Left renal pelvis (tissue), 4 donors: ENCODE measurements at regions not wholly inside any gene's neighbourhood (a gene's known extent, or its start where the extent isn't known, plus 50 kb on each side); places are given as distances from the start of the nearest gene placed in this dataset.
"Not testable (repeated sequence)": the region's sequence is repeated elsewhere in the genome, so short reads cannot be mapped to it uniquely, and the experiment has no call there.

Source experiments
- DNase-seq, 4 donors: peaks; one replicate each; pipeline ENCODE4 v3.0.0-alpha.2; 2013; ENCODE audit warnings: low read depth in 4 of 4, low spot score in 3 of 4

DNA sequence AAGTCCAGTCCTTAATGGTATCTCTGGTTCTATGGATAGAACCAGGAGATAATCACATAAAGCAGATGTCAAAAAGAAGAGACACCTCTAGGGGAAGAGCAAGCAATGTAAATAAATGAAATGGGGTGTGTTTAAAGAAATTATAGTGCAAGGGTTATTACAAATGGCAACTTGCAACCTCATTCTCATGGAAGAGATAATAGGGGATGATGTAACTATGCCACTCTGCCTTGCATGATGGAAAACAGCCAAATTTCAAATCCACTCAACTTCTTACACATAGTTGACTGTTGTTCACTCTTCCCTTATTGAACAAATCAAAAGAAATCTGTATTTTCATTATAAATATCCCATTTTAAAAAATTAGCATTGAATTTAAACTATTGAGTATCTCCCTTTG lies 274.0 kb upstream of the TMPRSS15 start:
- no peak for DNase-seq

DNA sequence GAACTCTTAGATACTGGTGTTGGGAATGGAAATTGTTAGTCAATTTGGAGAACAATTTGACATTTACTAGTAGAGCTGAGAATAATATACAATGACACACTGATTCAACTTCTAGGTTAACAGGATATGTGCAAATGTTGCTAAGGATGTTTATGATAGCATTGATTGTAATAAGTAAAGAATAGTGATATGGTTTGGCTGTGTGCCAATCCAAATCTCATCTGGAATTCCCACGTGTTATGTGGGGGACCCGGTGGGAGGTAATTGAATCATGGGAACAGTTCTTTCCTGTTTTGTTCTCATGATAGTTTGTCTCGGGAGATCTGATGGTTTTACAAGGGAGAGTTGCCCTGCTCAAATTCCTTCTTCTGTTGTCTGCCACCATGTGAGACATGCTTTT lies 302.4 kb upstream of the TMPRSS15 start:
- DNase-seq, result no peak

DNA sequence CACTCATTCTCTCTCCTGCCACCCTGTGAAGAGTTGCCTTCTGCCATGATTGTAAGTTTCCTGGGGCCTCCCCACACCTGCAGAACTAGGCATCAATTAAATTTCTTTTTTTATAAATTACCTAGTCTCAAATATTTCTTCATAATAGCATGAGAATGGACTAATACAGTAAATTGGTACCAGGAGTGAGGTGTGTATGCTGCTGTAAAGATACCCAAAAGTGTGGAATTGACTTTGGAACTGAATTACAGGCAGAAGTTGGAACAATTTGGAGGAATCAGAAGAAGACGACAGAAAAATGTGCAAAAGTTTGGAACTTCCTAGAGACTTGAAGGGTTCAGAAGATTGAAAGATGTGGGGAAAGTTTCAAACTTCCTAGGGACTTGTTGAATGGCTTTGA lies 308.1 kb upstream of the TMPRSS15 start:
- DNase-seq, result no peak

DNA sequence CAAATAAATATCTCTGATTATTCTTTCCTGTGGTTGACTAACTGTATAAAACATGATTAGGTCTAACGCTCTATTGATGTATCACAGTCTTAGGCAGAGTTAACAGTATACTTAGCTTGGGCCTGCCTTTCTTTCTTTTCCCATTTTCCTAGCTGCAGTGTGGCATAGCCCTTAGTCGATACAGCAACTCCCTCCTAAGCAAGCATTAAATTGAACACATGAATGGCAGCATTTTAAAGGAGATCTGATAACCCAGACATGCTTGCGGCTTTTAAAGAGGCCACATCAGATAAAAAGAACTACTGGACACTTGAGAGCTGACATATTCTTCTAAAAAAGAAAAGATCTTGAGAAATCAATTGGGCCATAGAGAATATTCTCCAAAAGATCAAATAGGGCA lies 312.0 kb upstream of the TMPRSS15 start:
- DNase-seq, result no peak

DNA sequence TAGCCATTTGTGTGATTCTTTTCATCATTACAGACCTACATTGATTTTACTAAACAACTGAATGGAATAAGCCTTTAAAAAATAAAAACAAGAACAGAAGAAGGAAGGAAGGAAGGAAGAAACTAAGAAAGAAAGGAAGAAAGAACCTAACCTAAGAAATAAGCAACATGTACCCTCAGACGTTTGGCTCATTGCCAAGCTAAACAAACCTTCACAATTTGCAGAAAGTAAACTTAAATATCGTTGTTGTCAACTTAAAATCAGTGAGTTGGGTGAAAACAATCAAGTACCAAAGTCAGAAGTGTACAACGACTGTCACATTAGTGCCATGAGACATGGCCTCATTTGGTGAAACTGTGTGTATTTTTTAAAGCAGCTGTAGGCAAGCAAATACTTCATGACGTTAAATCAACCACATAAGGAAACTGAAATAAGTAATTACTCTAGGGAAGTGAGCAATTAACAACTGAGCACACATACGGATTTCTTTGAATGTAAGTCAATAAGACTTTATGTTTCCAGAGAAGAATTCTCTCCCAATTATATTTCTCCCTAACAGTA lies 313.1 kb upstream of the TMPRSS15 start:
- DNase-seq, result no peak

DNA sequence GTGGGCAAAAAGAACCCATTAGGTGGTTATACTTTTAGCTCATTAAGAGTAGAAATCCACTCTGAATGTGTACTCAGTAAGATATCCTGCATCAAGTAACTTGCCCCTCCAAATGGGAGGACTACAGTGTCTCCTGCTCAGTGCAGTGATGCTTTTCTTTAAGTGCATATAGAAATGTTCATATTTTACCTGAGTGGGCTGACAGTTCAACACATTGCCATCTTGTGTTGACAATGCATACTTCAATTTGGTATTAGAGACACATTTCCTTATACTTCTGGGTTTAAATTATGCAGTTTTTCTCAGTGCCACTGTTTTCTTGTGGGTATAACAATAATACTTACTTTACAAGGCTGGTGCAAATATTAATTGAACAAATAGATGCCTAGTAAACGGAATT lies 318.6 kb upstream of the TMPRSS15 start:
- no peak for DNase-seq

DNA sequence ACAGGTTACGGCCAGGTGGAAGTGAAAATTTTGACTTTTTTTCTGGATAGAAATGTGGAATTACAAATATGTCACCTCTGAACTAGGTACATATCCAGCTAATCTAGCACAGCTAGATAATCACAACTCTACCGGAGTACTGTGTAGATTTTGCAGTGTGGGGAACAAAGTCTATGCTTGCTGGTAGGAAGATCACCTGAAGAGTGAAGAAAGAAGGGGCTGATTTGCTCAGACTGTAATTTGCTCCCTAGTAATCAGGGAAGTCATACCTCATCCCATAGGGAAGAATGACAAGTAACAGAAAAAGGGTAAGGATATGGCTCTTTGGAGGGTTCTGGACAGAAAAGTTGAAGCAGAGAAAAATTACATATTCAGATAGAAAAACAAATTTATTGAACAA lies 319.6 kb upstream of the TMPRSS15 start:
- DNase-seq, result no peak

DNA sequence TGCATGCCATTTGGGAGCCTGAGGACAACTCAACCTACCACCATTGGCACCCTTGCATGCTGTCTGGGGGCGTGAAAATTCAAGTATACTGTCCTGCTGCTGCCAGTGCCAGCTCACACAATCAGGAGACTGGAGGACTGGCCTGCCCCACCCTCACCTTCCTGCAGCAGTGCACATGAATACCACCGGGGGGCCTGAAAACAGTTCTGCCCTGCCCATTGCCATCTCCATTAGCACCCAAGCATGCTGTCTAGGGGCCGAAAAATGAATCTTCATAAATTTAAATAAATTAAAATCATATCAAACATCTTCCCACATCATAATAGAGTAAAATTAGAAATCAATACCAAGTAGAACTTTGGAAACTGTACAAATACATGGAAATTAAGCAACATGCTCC lies 322.1 kb upstream of the TMPRSS15 start:
- DNase-seq, result no peak

DNA sequence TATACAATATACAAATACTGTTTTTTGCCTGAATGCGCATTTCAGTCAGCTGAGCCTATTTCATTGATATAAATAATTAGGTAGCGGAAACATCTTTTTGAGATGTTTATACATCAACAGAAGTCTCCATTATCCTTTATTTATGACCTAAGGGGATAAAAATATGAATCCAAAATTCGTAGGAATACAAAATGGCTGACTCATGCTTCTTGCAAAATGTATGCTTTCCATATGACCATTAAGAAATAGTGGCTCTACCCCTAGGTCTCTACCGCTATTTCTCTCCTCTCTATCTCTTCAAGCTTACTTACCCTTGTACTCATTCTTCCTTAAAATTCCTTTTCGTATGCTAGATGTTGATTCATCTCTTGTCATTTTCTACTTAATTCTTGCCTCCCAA lies 338.4 kb upstream of the TMPRSS15 start:
- no peak for DNase-seq

DNA sequence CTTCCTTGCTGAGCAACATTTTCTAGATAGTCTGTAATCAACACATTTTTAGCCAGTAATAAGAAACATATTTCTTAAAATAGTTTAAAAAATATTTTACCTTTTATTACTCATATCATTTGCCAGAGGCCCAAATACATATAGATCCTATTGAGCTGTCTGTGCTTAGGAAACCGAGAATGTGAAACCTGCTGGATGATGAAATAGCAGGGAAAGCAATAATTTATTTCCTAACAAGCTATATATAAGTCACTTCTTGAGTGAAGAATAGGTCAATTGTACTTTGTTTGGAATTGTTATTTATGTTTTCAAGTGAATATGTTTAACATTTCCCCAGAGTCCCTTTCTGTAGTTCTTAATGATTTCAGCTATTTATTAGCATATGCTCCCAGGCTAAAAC lies 339.9 kb upstream of the TMPRSS15 start:
- no peak for DNase-seq

DNA sequence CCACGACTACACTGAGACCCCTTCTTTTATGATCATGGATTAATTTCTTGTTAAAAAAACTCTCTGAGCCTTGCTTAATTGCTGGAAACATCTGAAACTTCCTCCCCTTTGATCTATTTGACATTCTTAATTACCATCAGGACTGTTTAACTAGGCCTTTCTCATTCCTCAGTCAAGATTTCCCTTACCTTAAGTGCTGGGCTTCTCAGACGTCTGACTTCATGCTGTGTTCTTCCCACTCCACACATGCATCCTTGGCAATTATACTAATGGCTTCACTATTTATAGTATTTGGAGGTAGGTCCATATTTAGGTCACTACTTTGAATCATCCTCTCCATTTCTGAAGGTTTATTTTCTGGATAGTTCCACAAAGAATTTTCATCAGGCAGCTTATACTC lies 341.3 kb upstream of the TMPRSS15 start:
- DNase-seq, result no peak

DNA sequence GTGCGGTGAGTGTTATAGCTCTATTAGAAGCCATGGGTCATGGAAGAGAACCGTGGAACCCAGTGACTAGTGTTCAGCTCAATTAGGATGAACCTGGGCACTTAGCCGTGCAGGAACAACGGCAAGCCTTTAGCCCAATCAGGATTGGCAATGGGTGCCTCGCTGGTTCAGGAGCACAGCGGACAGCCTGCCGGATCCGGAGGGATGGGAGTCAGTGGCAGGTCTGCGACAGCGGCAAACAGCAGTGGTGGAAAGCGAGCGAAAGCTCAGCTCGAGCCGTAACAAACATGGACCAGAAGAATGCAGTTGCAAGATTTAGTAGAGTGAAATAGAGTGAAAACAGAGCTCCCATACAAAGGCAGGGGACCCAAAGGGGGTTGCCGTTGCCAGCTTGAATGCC lies 349.3 kb upstream of the TMPRSS15 start:
- not testable (repeated sequence) for DNase-seq

DNA sequence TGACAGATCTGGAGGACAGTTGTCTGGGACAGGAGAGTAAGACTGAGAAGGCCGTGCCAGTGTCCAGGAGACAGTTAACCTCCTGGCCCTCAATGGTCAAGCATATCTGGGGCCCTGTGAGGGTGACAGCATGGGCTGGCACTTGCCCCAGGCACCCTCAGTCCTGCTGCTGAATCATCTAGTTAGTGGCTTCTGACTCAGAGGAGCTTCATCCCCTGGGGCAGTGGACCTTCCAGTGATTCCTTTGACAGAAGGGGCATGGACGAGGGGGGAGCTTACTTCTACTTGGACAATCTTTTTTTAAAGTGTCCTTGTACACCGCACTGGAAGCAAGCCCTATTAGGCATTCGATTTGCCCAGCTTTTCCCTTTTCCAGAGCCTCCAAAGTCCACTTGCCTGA lies 352.7 kb upstream of the TMPRSS15 start:
- not testable (repeated sequence) for DNase-seq

DNA sequence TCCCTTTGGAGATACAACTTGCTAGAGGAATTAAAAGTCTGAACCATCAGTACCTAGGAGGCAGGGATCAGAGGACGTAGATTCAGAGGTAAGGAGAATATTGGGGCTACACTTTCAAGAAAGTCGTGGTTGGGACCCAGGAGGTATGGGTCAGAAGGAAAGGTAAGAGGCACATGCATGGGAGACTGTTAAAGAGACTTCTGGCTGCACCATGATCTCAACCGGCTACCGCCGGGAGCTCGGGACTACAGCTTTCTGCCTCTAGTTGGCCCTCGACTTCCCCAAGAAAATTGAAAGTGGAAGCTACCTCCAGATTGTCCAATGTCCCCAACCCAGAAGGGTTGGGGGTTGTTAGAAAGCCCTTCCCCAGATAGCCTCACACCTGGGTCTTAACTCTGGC lies 355.7 kb upstream of the TMPRSS15 start:
- no peak for DNase-seq

DNA sequence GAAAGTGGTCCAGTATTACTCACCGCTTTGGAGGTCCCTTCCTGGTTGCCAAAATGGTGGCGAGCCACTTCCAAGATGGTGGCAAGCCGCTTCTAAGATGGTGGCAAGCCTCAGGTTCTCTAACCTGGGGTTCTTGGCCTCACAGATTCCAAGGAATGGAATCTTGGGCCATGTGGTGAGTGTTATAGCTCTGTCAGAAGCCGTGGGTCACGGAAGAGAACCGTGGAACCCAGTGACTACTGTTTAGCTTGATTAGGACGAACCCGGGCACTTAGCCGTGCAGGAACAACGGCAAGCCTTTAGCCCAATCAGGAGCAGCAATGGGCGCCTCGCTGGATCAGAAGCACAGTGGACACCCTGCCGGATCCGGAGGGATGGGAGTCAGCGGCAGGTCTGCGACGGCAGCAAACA lies 356.2 kb upstream of the TMPRSS15 start:
- no peak for DNase-seq

DNA sequence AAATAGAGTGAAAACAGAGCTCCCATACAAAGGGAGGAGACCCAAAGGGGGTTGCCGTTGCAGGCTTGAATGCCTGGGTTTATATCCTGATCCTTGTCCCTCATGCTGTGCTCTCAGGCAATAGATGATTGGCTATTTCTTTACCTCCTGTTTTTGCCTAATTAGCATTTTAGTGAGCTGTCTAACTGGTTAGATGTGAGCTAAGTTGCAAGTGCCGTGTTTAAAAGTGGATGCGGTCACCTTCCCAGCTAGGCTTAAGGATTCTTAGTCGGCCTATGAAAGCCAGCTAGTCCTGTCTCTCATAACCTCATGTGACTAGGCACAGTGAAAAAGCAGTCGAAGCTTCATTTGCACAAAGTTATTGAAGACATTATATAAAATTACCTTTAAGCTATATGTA lies 356.7 kb upstream of the TMPRSS15 start:
- DNase-seq, result no peak

DNA sequence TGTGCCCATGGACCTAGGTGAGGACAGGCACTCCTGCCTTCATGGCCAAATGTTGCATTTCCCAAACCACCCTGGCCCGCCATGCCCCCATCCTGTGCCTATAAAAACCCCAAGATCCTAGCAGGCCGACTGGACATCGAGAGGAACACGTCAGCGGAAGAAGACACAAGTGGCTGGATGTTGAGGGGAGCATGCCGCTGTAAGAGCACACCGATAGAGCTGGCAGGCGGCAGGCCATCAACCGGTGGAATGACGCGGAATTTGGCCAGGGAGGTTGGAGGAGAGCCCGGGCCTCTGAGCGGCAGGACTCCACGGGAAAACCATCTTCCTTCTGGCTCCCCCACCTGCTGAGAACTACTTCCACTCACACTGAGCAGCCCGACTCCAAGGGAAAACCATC lies 361.1 kb upstream of the TMPRSS15 start:
- DNase-seq, result no peak

DNA sequence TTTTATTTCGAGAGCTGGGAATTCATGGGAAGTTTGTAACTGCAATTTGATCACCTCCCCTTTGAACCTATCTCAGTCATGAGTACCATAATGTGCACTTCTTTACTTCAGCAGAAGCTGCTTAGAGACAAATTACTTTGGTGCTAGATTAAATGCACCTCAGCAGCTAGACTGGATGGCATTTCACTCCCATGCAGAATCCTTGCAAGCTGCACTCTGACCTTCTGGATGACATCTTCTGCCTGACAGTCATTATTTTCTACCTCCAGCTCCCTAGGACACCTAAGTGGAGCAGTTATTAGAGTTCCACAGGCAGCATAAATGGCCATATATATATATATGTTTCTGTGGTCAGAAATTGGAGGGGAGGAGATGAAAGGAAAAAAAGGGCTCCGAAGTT lies 366.0 kb upstream of the TMPRSS15 start:
- DNase-seq, result no peak

DNA sequence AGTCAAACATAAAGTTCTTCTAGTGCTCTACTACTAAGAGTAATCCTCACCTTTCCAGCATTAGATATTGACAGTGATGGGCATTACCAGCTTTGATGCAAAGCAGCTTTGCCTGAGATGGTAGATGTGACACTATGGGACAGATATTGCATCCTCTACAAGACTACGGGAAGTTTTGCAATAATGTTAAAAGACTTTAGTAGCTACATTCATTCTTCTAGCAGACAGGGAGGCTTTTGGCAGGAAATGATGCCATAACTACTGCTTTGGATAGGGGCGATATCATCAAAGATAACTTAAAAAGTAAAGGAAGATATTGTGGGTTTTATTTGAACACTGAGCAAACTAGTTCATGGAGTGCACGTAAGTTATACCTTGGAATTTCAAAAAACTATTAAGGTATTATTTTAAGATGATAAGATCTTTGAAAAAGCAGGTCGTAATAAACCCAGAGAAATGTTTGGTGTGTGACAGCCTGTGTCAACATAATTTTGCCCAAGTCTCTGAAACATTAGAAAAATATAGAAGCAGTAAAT lies 368.3 kb upstream of the TMPRSS15 start:
- DNase-seq, result no peak

DNA sequence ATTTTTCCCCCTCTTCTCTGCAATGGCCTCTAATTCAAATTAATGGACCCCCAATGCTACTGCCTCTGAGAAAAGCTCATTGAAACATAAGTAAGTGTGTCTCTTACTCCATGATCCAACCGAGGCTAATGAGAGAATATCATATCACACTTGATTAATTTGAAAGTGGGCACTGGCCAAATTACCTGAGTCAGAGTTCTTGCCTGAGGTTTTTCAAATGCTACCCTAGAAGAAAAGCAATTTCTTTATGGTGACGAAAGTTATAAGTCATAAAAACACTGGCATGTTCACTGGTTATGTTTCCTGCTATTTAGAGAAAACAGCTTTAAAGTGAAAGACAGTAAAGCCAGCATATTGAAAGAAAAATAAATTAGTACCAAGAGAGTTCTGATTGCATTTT lies 368.8 kb upstream of the TMPRSS15 start:
- no peak for DNase-seq

DNA sequence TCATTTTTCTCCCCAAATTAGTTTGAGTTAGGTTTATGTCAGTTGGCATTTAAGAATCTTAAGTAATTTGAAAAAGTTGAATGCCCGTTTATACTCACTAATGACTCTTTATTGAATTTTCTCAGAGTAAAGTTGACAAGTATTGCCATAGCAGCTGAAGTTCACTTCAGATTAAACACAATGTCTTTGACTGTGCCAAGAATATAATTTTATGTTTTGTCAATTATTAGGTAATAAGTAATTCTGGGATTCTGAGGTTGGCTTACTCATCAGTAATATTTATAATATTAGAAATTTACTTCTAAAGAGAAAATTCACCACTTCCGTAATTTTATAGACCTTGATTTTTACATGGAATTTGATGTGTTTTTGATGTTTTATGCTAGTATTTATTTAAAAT lies 369.3 kb upstream of the TMPRSS15 start:
- DNase-seq, result no peak

DNA sequence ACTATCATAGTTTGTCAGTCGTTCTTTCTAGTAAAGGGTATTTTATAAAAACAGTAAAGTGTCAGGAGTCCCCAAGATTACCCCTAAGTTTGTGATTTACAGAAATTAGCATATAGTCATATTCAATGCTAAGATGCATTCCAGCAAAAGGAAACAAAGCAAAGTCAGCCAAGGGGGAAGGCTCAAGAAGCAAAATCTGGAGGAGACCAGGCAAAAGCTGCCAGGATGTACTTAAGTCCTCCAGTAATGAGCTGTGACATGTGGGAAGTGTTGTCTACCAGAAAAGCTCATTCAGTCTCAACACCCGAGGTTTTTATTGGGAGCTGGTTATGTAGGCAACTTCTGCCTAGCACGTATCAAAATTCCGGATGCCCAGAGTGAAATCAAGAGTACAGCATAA lies 373.4 kb upstream of the TMPRSS15 start:
- no peak for DNase-seq

DNA sequence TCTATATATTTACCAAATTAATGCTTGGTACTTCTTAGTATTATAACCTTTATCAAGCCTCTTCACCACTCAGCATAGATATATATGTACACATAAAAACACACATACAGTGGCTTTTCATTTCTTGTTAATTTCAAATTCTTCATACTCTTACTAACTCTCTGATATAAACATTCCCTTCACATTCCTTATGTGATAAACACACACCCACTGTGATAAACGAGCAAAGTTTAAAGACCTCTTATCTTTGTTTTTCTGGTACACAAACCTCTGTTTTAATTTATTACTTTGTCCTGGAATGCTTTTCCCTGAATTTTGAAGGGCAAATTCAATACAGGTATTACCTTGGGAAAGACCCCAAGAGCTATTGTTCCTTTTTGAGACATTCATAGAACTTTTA lies 379.1 kb upstream of the TMPRSS15 start:
- no peak for DNase-seq
